Neural progenitor cell (in vitro differentiated cells): ENCODE measurements at regions not wholly inside any gene's neighbourhood (a gene's known extent, or its start where the extent isn't known, plus 50 kb on each side); places are given as distances from the start of the nearest gene placed in this dataset.

Source experiments
- DNase-seq: peaks from one replicate; pipeline ENCODE4 v3.0.0-alpha.2; 2016; ENCODE audit warnings: low spot score
- H2AFZ ChIP-seq: fragments of 200-600 bp; sonication (generic); replicated peaks from 2 replicates; pipeline ENCODE4 v1.6.1; 2016; ENCODE audit warnings: antibody characterized with exemption
- H3F3A ChIP-seq: fragments of 200-600 bp; sonication (generic); 2 replicates; pipeline ENCODE4 v1.6.1; 2016; ENCODE audit warnings: antibody characterized with exemption, low read depth
- H3K27ac ChIP-seq: fragments of 200-600 bp; sonication (generic); 2 replicates; pipeline ENCODE4 v1.5.1; 2016; ENCODE audit warnings: mild to moderate bottlenecking
- H3K27me3 ChIP-seq: fragments of 200-600 bp; sonication (generic); 2 replicates; pipeline ENCODE4 v1.6.1; 2016; ENCODE audit warnings: mild to moderate bottlenecking, moderate library complexity
- H3K36me3 ChIP-seq: fragments of 200-600 bp; sonication (generic); 2 replicates; pipeline ENCODE4 v1.5.1; 2016
- H3K4me1 ChIP-seq: fragments of 200-600 bp; sonication (generic); 2 replicates; pipeline ENCODE4 v1.6.1; 2016; ENCODE audit warnings: mixed run types
- H3K4me2 ChIP-seq: fragments of 200-600 bp; sonication (generic); 2 replicates; pipeline ENCODE4 v1.6.1; 2016
- H3K4me3 ChIP-seq: fragments of 200-600 bp; sonication (generic); 2 replicates; pipeline ENCODE4 v1.5.1; 2016
- H3K79me2 ChIP-seq: fragments of 200-600 bp; sonication (generic); 2 replicates; pipeline ENCODE4 v1.6.1; 2016; ENCODE audit warnings: low read depth
- H3K9ac ChIP-seq: fragments of 200-600 bp; sonication (generic); 2 replicates; pipeline ENCODE4 v1.6.1; 2016
- H3K9me3 ChIP-seq: fragments of 200-600 bp; sonication (generic); 2 replicates; pipeline ENCODE4 v1.5.1; 2016; ENCODE audit warnings: low read depth
- H4K20me1 ChIP-seq: fragments of 200-600 bp; sonication (generic); 2 replicates; pipeline ENCODE4 v1.6.1; 2016; ENCODE audit warnings: low read depth
- H3K27ac Mint-ChIP-seq: 3 replicates; pipeline ENCODE4 v1.8.0; 2021; ENCODE audit warnings: mixed read lengths
- H3K27me3 Mint-ChIP-seq: 2 replicates; pipeline ENCODE4 v1.8.0; 2022; ENCODE audit warnings: low read depth, mild to moderate bottlenecking, inconsistent platforms, moderate library complexity, mixed read lengths; ENCODE audit not compliant: insufficient read depth
- H3K36me3 Mint-ChIP-seq: 3 replicates; pipeline ENCODE4 v1.8.0; 2021; ENCODE audit warnings: mixed read lengths
- H3K4me1 Mint-ChIP-seq: 3 replicates; pipeline ENCODE4 v1.8.0; 2021; ENCODE audit warnings: mixed read lengths
- H3K4me3 Mint-ChIP-seq: 3 replicates; pipeline ENCODE4 v1.8.0; 2021; ENCODE audit warnings: mild to moderate bottlenecking, moderate library complexity, mixed read lengths
- H3K9me3 Mint-ChIP-seq: 3 replicates; pipeline ENCODE4 v1.8.0; 2020; ENCODE audit warnings: mixed read lengths
- CTCF ChIP-seq: fragments of 200-600 bp; sonication (generic); IDR thresholded peaks from 2 replicates; pipeline ENCODE4 v1.5.1; 2017; ENCODE audit warnings: antibody characterized with exemption, mild to moderate bottlenecking
- EZH2 ChIP-seq: fragments of 200-600 bp; sonication (generic); IDR thresholded peaks from 2 replicates; pipeline ENCODE4 v1.6.1; 2017; ENCODE audit warnings: antibody characterized with exemption, mild to moderate bottlenecking, moderate library complexity
- EZH2phosphoT487 ChIP-seq: fragments of 200-600 bp; sonication (generic); IDR thresholded peaks from 2 replicates; pipeline ENCODE4 v1.6.1; 2017; ENCODE audit warnings: antibody characterized with exemption

GRCh38 chr1:163970699-163971098 lies 588.3 kb upstream of the PBX1 start:
- no peak overlapping the region for H3K27ac ChIP-seq
- peaks cover 5% of the 10 kb centered on the region for H3K4me1 Mint-ChIP-seq
- no peak overlapping the region for H3K27ac Mint-ChIP-seq
- H3K4me1 ChIP-seq: no peaks in the 10 kb centered on the region
- H3K36me3 Mint-ChIP-seq: no peaks in the 10 kb centered on the region
- H3K4me3 ChIP-seq: no peak overlapping the region
- TF ChIP-seq EZH2phosphoT487 (no peak), EZH2 (no peak), CTCF (no peak)
- no peak overlapping the region for H3K4me2 ChIP-seq
- no peak overlapping the region for H2AFZ ChIP-seq
- no peak overlapping the region for H3K4me3 Mint-ChIP-seq
- no peaks in the 10 kb centered on the region for H3K9me3 ChIP-seq
- no peak overlapping the region for H3K9ac ChIP-seq
- DNase-seq: no peak
- H3K9me3 Mint-ChIP-seq: peaks cover 2% of the 10 kb centered on the region
- no peaks in the 10 kb centered on the region for H3F3A ChIP-seq
- H3K27me3 ChIP-seq: no peaks in the 10 kb centered on the region
- H3K79me2 ChIP-seq: no peaks in the 10 kb centered on the region
- H4K20me1 ChIP-seq: no peaks in the 10 kb centered on the region
- no peaks in the 10 kb centered on the region for H3K36me3 ChIP-seq
- H3K27me3 Mint-ChIP-seq: no peaks in the 10 kb centered on the region

GRCh38 chr1:163973586-163973985 lies 585.4 kb upstream of the PBX1 start:
- TF ChIP-seq EZH2phosphoT487: no peak
- TF ChIP-seq CTCF: no peak
- no peak for TF ChIP-seq EZH2
- DNase-seq: no peak
- no peak overlapping the region for H2AFZ ChIP-seq
- no peaks in the 10 kb centered on the region for H4K20me1 ChIP-seq
- H3K4me1 Mint-ChIP-seq: peaks cover 5% of the 10 kb centered on the region
- no peaks in the 10 kb centered on the region for H3K27me3 Mint-ChIP-seq
- no peaks in the 10 kb centered on the region for H3K79me2 ChIP-seq
- H3F3A ChIP-seq: no peaks in the 10 kb centered on the region
- H3K9me3 ChIP-seq: no peaks in the 10 kb centered on the region
- H3K9me3 Mint-ChIP-seq: no peaks in the 10 kb centered on the region
- H3K27ac ChIP-seq: no peak overlapping the region
- H3K36me3 ChIP-seq: no peaks in the 10 kb centered on the region
- no peak overlapping the region for H3K4me3 Mint-ChIP-seq
- no peak overlapping the region for H3K4me3 ChIP-seq
- no peak overlapping the region for H3K4me2 ChIP-seq
- no peaks in the 10 kb centered on the region for H3K4me1 ChIP-seq
- H3K9ac ChIP-seq: no peak overlapping the region
- H3K36me3 Mint-ChIP-seq: no peaks in the 10 kb centered on the region
- no peak overlapping the region for H3K27ac Mint-ChIP-seq
- H3K27me3 ChIP-seq: no peaks in the 10 kb centered on the region

- Histone ChIP-seq H3K27me3 (no peaks in the 10 kb centered on the region), H3K27ac (no peak overlapping the region), H3K79me2 (no peaks in the 10 kb centered on the region), H3K36me3 (no peaks in the 10 kb centered on the region), H3K4me2 (no peak overlapping the region), H2AFZ (no peak overlapping the region), H3K9ac (no peak overlapping the region), H4K20me1 (no peaks in the 10 kb centered on the region), H3K4me1 (no peaks in the 10 kb centered on the region), H3K9me3 (no peaks in the 10 kb centered on the region), H3F3A (no peaks in the 10 kb centered on the region), H3K4me3 (no peak overlapping the region)
- H3K27me3 Mint-ChIP-seq: no peaks in the 10 kb centered on the region
- no peak for TF ChIP-seq EZH2
- no peak for TF ChIP-seq EZH2phosphoT487
- no peak for TF ChIP-seq CTCF
- H3K9me3 Mint-ChIP-seq: no peaks in the 10 kb centered on the region
- H3K27ac Mint-ChIP-seq: no peak overlapping the region
- no peak overlapping the region for H3K4me3 Mint-ChIP-seq
- peaks cover 5% of the 10 kb centered on the region for H3K4me1 Mint-ChIP-seq
- H3K36me3 Mint-ChIP-seq: no peaks in the 10 kb centered on the region
- DNase-seq: no peak
These were observed 584.9 kb upstream of the PBX1 start for GRCh38 chr1:163974120-163974519.

- H3K27ac Mint-ChIP-seq: no peak overlapping the region
- TF ChIP-seq EZH2phosphoT487 (no peak), EZH2 (no peak), CTCF (no peak)
- Histone ChIP-seq H3K27me3 (no peaks in the 10 kb centered on the region), H3K36me3 (no peaks in the 10 kb centered on the region), H4K20me1 (no peaks in the 10 kb centered on the region), H3F3A (no peaks in the 10 kb centered on the region), H3K9me3 (no peaks in the 10 kb centered on the region), H3K9ac (no peak overlapping the region), H3K79me2 (no peaks in the 10 kb centered on the region), H3K27ac (no peak overlapping the region), H3K4me3 (no peak overlapping the region), H3K4me1 (no peaks in the 10 kb centered on the region), H2AFZ (no peak overlapping the region), H3K4me2 (no peak overlapping the region)
- no peak overlapping the region for H3K4me3 Mint-ChIP-seq
- no peaks in the 10 kb centered on the region for H3K4me1 Mint-ChIP-seq
- no peak for DNase-seq
- H3K36me3 Mint-ChIP-seq: no peaks in the 10 kb centered on the region
- H3K9me3 Mint-ChIP-seq: no peaks in the 10 kb centered on the region
- H3K27me3 Mint-ChIP-seq: peaks cover 2% of the 10 kb centered on the region
These were observed 578.6 kb upstream of the PBX1 start for GRCh38 chr1:163980394-163980793.
